Sigmoid colon (tissue), 6 donors: ENCODE measurements at regions not wholly inside any gene's neighbourhood (a gene's known extent, or its start where the extent isn't known, plus 50 kb on each side); places are given as distances from the start of the nearest gene placed in this dataset.

Experiments used
- DNase-seq: peaks from one replicate; pipeline ENCODE4 v3.0.0-alpha.2; 2019
- H3K27ac ChIP-seq, 4 donors: fragments of 200-600 bp; sonication (generic); one replicate each; pipeline ENCODE4 v1.5.1; 2016 to 2019; ENCODE audit warnings: mild to moderate bottlenecking in 1 of 4
- H3K27me3 ChIP-seq, 3 donors: fragments of 200-600 bp; sonication (generic); one replicate each; pipeline ENCODE4 v1.5.1; 2019; ENCODE audit warnings: mild to moderate bottlenecking in 1 of 3
- H3K36me3 ChIP-seq, 4 donors: fragments of 200-600 bp; sonication (generic); one replicate each; pipeline ENCODE4 v1.5.1; 2016 to 2019
- H3K4me1 ChIP-seq, 4 donors: fragments of 200-600 bp; sonication (generic); one replicate each; pipeline ENCODE4 v1.5.1; 2017 to 2019
- H3K4me3 ChIP-seq, 4 donors: fragments of 200-600 bp; sonication (generic); one replicate each; pipeline ENCODE4 v1.5.1; 2017 to 2019; ENCODE audit warnings: mild to moderate bottlenecking in 2 of 4, moderate library complexity in 1 of 4
- H3K9me3 ChIP-seq, 4 donors: fragments of 200-600 bp in 3 of 4; sonication (generic) in 3 of 4; one replicate each; pipeline versions ENCODE4 v1.5.1 to v1.6.1; 2013 to 2019
- EP300 ChIP-seq, 4 donors: sonication (generic); formaldehyde crosslinking; IDR thresholded peaks; one replicate each; pipeline ENCODE4 v1.6.1; 2017; ENCODE audit warnings: antibody characterized with exemption in 4 of 4
- POLR2A ChIP-seq, 2 donors: fragments of 450-650 bp; IDR thresholded peaks; one replicate each; pipeline ENCODE4 v1.6.1; 2016; ENCODE audit warnings: antibody characterized with exemption in 2 of 2, mild to moderate bottlenecking in 2 of 2, moderate library complexity in 2 of 2
- POLR2AphosphoS5 ChIP-seq, 4 donors: sonication (generic); formaldehyde crosslinking; IDR thresholded peaks; one replicate each; pipeline ENCODE4 v1.6.1; 2017; ENCODE audit warnings: antibody characterized with exemption in 4 of 4
- WGBS, 2 donors: extraction: QIAGEN DNeasy Blood & Tissue Kit; methylation state at CpG; one replicate each; pipeline ENCODE4 v1.1.7; 2013; 5-methylcytosine and 5-hydroxymethylcytosine counted together
- intact Hi-C: fragments of 100-400 bp; cut with DNase I; formaldehyde crosslinking; loops from one replicate; pipeline ENCODE4 v1.15.1; 2023
- TF ChIP-seq, protein P1 (sequence below), 4 experiments: fragments of 450-650 bp in 3 of 4; fragments of 200-600 bp in 1 of 4; IDR thresholded peaks; one replicate each; pipeline ENCODE4 v1.5.1; 2016 to 2019; ENCODE audit warnings: antibody characterized with exemption in 4 of 4, mild to moderate bottlenecking in 3 of 4, moderate library complexity in 2 of 4
- donor health status: healthy with polysubstance abuse.
- donor health status: healthy.

DNA sequence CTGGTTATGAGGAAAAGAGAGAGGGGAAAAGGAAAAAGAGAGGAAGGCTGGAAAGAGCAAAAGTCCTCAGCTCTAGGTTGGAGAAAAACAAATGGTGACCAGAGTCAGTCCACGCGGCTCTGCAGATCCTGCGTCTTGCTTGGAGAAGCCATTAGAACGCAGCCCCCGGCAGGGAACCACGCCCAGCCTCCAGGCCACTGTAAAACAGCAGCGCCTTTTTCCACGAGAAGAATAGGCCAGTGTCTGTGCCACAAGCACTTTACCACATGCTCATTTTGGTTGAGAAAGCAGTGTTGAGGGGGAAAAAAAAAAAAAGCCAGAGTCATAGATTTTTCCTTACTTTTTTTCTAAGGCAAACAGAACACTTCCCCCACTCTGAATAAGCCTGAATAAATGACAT is 846.9 kb upstream of the ADAMTS5 start:
- Histone ChIP-seq H3K4me3 (no peak overlapping the region), H3K27ac (peak overlapping the region; percentile 33 to 63 (median 50)), H3K4me1 (peaks cover 0 to 39% (median 26%) of the 10 kb centered on the region in 4 donors), H3K36me3 (no peaks in the 10 kb centered on the region), H3K9me3 (no peaks in the 10 kb centered on the region), H3K27me3 (no peaks in the 10 kb centered on the region)
- peak; percentile 79 for DNase-seq
- TF ChIP-seq EP300 (IDR thresholded peaks at IDR 0.05) (no peak), POLR2A (IDR thresholded peaks at IDR 0.05) (no peak), POLR2AphosphoS5 (IDR thresholded peaks at IDR 0.05) (no peak)
- TF ChIP-seq, protein P1, sequence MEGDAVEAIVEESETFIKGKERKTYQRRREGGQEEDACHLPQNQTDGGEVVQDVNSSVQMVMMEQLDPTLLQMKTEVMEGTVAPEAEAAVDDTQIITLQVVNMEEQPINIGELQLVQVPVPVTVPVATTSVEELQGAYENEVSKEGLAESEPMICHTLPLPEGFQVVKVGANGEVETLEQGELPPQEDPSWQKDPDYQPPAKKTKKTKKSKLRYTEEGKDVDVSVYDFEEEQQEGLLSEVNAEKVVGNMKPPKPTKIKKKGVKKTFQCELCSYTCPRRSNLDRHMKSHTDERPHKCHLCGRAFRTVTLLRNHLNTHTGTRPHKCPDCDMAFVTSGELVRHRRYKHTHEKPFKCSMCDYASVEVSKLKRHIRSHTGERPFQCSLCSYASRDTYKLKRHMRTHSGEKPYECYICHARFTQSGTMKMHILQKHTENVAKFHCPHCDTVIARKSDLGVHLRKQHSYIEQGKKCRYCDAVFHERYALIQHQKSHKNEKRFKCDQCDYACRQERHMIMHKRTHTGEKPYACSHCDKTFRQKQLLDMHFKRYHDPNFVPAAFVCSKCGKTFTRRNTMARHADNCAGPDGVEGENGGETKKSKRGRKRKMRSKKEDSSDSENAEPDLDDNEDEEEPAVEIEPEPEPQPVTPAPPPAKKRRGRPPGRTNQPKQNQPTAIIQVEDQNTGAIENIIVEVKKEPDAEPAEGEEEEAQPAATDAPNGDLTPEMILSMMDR (IDR thresholded peaks at IDR 0.05) = no peak
- WGBS, 2 donors = 36 to 59% methylated on average over 8 of the region's 8 CpGs
- intact Hi-C loops = loop anchor here (10.0 kb wide), 1 partner anchor 969 kb away; the partner anchor contains the start of gene ADAMTS1

DNA sequence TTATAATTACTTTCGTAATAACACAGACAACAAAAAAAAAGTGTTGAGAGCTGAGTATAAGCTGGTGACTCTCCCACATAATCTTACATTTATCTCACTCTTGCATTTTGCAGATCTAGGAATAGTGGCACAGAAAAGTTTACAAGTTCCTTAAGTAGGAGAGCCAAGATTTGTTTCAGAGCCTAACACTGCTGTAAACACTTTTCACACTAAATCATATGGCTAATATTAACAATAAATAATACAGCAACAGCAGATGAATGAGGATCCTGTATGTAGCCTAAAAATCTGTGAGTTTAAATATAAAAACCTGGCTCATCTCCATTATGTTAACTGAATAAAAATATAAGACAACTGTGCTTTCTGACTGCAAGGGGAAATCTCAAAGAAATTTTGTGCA is 846.5 kb upstream of the ADAMTS5 start:
- DNase-seq = no peak
- Histone ChIP-seq H3K4me3 (no peak overlapping the region), H3K27me3 (no peaks in the 10 kb centered on the region), H3K27ac (peak overlapping the region; percentile 33 to 63 (median 50)), H3K4me1 (peaks cover 0 to 35% (median 22%) of the 10 kb centered on the region in 4 donors), H3K9me3 (no peaks in the 10 kb centered on the region), H3K36me3 (no peaks in the 10 kb centered on the region)
- TF ChIP-seq, protein P1 (IDR thresholded peaks at IDR 0.05) = no peak
- TF ChIP-seq POLR2A (IDR thresholded peaks at IDR 0.05) = no peak
- no peak for TF ChIP-seq POLR2AphosphoS5 (IDR thresholded peaks at IDR 0.05)
- TF ChIP-seq EP300 (IDR thresholded peaks at IDR 0.05) = no peak
- intact Hi-C loops = loop anchor here (10.0 kb wide), 1 partner anchor 969 kb away; the partner anchor contains the start of gene ADAMTS1
- WGBS, 2 donors = 71 to 88% methylated on average over 1 of the region's 1 CpG

DNA sequence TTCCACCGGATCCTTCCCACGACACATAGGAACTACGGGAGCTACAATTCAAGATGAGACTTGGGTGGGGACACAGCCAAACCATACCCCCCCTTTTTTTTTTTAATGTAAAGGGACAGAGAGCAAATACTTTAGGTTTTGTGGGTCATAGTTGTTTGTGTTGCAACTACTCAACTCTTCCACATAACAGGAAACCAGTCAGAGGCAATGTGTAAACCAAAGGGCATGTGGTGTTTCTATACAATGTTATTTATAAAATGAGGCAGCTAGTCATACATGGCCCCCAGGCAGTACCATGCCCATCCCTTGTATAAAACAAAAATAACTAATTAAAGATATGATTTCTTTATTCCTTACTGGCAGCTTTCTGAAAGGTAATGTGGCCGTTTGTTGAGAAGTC is 845.4 kb upstream of the ADAMTS5 start:
- Histone ChIP-seq H3K27me3 (no peaks in the 10 kb centered on the region), H3K36me3 (no peaks in the 10 kb centered on the region), H3K4me3 (no peak overlapping the region), H3K4me1 (peaks cover 0 to 31% (median 17%) of the 10 kb centered on the region in 4 donors), H3K27ac (no peak overlapping the region), H3K9me3 (no peaks in the 10 kb centered on the region)
- TF ChIP-seq, protein P1 (IDR thresholded peaks at IDR 0.05) = no peak
- no peak for TF ChIP-seq POLR2AphosphoS5 (IDR thresholded peaks at IDR 0.05)
- TF ChIP-seq EP300 (IDR thresholded peaks at IDR 0.05) = no peak
- TF ChIP-seq POLR2A (IDR thresholded peaks at IDR 0.05) = no peak
- 92 to 94% methylated on average over 4 of the region's 4 CpGs for WGBS, 2 donors
- DNase-seq = no peak
- intact Hi-C loops = loop anchor here (10.0 kb wide), 1 partner anchor 967 kb away; the partner anchor contains the start of gene ADAMTS1

DNA sequence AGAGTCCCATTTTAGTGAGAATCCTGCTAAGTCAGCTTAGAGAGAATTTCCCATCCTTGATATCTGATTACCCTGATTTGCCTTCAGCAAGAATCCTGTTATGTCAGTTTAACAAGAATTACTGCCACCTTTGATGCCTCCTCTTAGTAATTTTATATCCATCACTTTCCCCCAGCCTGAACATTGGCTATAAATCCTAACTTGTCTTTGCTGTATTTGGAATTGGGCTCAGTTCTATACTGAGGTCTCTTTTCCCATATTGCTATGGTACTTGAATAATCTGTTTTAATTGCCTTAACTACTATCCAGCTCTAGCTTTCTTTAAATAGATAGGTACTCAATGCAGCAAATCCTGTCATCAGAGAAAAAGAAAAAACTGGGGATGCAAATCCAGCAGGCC is 842.0 kb upstream of the ADAMTS5 start:
- no peak overlapping the region for H3K4me3 ChIP-seq
- no peaks in the 10 kb centered on the region for H3K27me3 ChIP-seq
- H3K36me3 ChIP-seq = no peaks in the 10 kb centered on the region
- H3K27ac ChIP-seq = no peak overlapping the region
- peaks cover 0 to 53% (median 20%) of the 10 kb centered on the region in 4 donors for H3K4me1 ChIP-seq
- intact Hi-C loops = no loop called here
- no peak for TF ChIP-seq EP300 (IDR thresholded peaks at IDR 0.05)
- TF ChIP-seq POLR2AphosphoS5 (IDR thresholded peaks at IDR 0.05) = no peak
- TF ChIP-seq POLR2A (IDR thresholded peaks at IDR 0.05) = no peak
- TF ChIP-seq, protein P1 (IDR thresholded peaks at IDR 0.05) = no peak
- DNase-seq = no peak
- H3K9me3 ChIP-seq = no peaks in the 10 kb centered on the region

DNA sequence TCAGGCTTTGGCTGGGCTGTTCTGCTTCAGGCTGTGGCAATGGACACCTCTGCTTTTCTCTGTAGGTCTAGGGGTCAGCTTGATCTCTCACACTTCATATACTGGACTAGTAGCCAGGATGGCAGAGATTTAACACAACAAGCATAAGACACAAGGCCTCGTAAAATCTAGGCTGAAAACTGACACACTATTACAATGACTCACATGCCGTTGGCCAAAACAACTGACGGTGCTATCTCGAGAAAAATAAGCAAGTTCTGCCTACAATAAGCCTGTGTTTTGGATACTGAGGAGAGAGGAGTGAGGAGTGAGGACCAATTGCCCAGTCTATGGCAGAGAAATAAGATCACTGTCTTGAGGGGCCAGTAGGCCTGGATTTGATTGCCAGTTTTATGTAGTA is 840.7 kb upstream of the ADAMTS5 start:
- H3K9me3 ChIP-seq = no peaks in the 10 kb centered on the region
- no peak for DNase-seq
- intact Hi-C loops = no loop called here
- H3K27ac ChIP-seq = peak overlapping the region in 1 of 4 donors; percentile 22
- TF ChIP-seq EP300 (IDR thresholded peaks at IDR 0.05) (no peak), POLR2A (IDR thresholded peaks at IDR 0.05) (no peak), POLR2AphosphoS5 (IDR thresholded peaks at IDR 0.05) (no peak)
- TF ChIP-seq, protein P1 (IDR thresholded peaks at IDR 0.05) = no peak
- no peaks in the 10 kb centered on the region for H3K36me3 ChIP-seq
- peaks cover 0 to 39% (median 14%) of the 10 kb centered on the region in 4 donors for H3K4me1 ChIP-seq
- 86 to 88% methylated on average over 4 of the region's 4 CpGs for WGBS, 2 donors
- H3K27me3 ChIP-seq = no peaks in the 10 kb centered on the region
- no peak overlapping the region for H3K4me3 ChIP-seq
